ENCODE measurements at regions not wholly inside any gene's neighbourhood (a gene's known extent, or its start where the extent isn't known, plus 50 kb on each side); places are given as distances from the start of the nearest gene placed in this dataset.

- DNase-seq (ENCODE audit: low read depth) = no peak
- H3K4me3 ChIP-seq (ENCODE audit: low read depth, low read length) = no peak overlapping the region
- TF ChIP-seq CTCF (IDR thresholded peaks at IDR 0.05; ENCODE audit: low read depth, low read length, missing control alignments) = no peak
- in situ Hi-C loops (cut with HindIII; ENCODE audit: low sequenced_read_pairs) = no loop called here
Measured at GRCh38 chr6:149225946-149226345, 91.6 kb upstream of the TAB2 start.

- TF ChIP-seq CTCF (IDR thresholded peaks at IDR 0.05; ENCODE audit: low read depth, low read length, missing control alignments) = no peak
- no peak overlapping the region for H3K4me3 ChIP-seq (ENCODE audit: low read depth, low read length)
- in situ Hi-C loops (cut with HindIII; ENCODE audit: low sequenced_read_pairs) = no loop called here
- no peak for DNase-seq (ENCODE audit: low read depth)
Measured at GRCh38 chr6:149227796-149228195, 89.7 kb upstream of the TAB2 start.

GRCh38 chr6:149228311-149228955 is 89.1 kb upstream of the TAB2 start:
- no peak for TF ChIP-seq CTCF (IDR thresholded peaks at IDR 0.05; ENCODE audit: low read depth, low read length, missing control alignments)
- no peak for DNase-seq (ENCODE audit: low read depth)
- in situ Hi-C loops (cut with HindIII; ENCODE audit: low sequenced_read_pairs) = no loop called here

GRCh38 chr6:149229096-149229495 is 88.4 kb upstream of the TAB2 start:
- in situ Hi-C loops (cut with HindIII; ENCODE audit: low sequenced_read_pairs) = no loop called here
- no peak overlapping the region for H3K4me3 ChIP-seq (ENCODE audit: low read depth, low read length)
- no peak for TF ChIP-seq CTCF (IDR thresholded peaks at IDR 0.05; ENCODE audit: low read depth, low read length, missing control alignments)
- no peak for DNase-seq (ENCODE audit: low read depth)

More at GRCh38 chr6:149228311-149228955, 89.1 kb upstream of the TAB2 start:
- H3K4me3 ChIP-seq (ENCODE audit: low read depth, low read length) = no peak overlapping the region

GRCh38 chr6:149230712-149231460 is 86.6 kb upstream of the TAB2 start:
- no peak for DNase-seq (ENCODE audit: low read depth)
- TF ChIP-seq CTCF (IDR thresholded peaks at IDR 0.05; ENCODE audit: low read depth, low read length, missing control alignments) = no peak
- in situ Hi-C loops (cut with HindIII; ENCODE audit: low sequenced_read_pairs) = no loop called here
- H3K4me3 ChIP-seq (ENCODE audit: low read depth, low read length) = no peak overlapping the region

- in situ Hi-C loops (cut with HindIII; ENCODE audit: low sequenced_read_pairs) = no loop called here
- no peak for TF ChIP-seq CTCF (IDR thresholded peaks at IDR 0.05; ENCODE audit: low read depth, low read length, missing control alignments)
- DNase-seq (ENCODE audit: low read depth) = no peak
- no peak overlapping the region for H3K4me3 ChIP-seq (ENCODE audit: low read depth, low read length)
Measured at GRCh38 chr6:149231778-149232177, 85.7 kb upstream of the TAB2 start.
